HG03064 (cell line): ENCODE measurements at regions not wholly inside any gene's neighbourhood (a gene's known extent, or its start where the extent isn't known, plus 50 kb on each side); places are given as distances from the start of the nearest gene placed in this dataset.

Experiments used
- ATAC-seq: cut with Tn5 transposase; IDR thresholded peaks from one replicate; pipeline ENCODE4 v1.9.1; 2021; ENCODE audit warnings: low read depth; ENCODE audit not compliant: unreplicated experiment

- ATAC-seq, result no peak
These were observed 54.2 kb upstream of the NT5C1B start for GRCh38 chr2:18643326-18644114.

- ATAC-seq, result no peak
These were observed 52.5 kb upstream of the NT5C1B start for GRCh38 chr2:18641823-18642222.

GRCh38 chr2:18639756-18640453 lies 50.5 kb upstream of the NT5C1B start:
- no peak for ATAC-seq
